Motor neuron (in vitro differentiated cells): ENCODE measurements at regions not wholly inside any gene's neighbourhood (a gene's known extent, or its start where the extent isn't known, plus 50 kb on each side); places are given as distances from the start of the nearest gene placed in this dataset.
A peak's percentile ranks its signal among the peaks of the same experiment; 100 is the strongest.

Experiments
- ATAC-seq, 8 experiments: fragments of 200-7000 bp; cut with Tn5 transposase; replicated peaks in 6 of 8; 2 replicates each; pipeline ENCODE4 v1.8.0; 2021; ENCODE audit warnings: mild to moderate bottlenecking in 8 of 8, moderate library complexity in 8 of 8
- H3K27ac ChIP-seq, 2 donors: fragments of 250-450 bp; sonication (Bioruptor Pico); 2 replicates each; pipeline ENCODE4 v1.9.0; 2021; ENCODE audit warnings: antibody characterized with exemption in 2 of 2, mild to moderate bottlenecking in 2 of 2, moderate library complexity in 1 of 2
- H3K4me1 ChIP-seq, 2 donors: fragments of 250-450 bp; sonication (Bioruptor Pico); replicated peaks in 1 of 2; 2 replicates each; pipeline ENCODE4 v1.6.1; 2021; ENCODE audit warnings: antibody characterized with exemption in 2 of 2, mild to moderate bottlenecking in 2 of 2, moderate library complexity in 1 of 2
- H3K4me3 ChIP-seq, 5 donors: fragments of 250-450 bp; sonication (Bioruptor Pico); 2 replicates each; pipeline ENCODE4 v1.9.0; 2021; ENCODE audit warnings: antibody characterized with exemption in 5 of 5, mild to moderate bottlenecking in 5 of 5, moderate library complexity in 4 of 5
- WGBS, 10 experiments: fragments of 450-650 bp; shearing (Covaris generic); methylation state at CpG; one replicate each; pipeline ENCODE4 v1.0.0; 2022; 5-methylcytosine and 5-hydroxymethylcytosine counted together
- in situ Hi-C, 9 experiments: fragments of 400-800 bp; cut with MboI; loops; one replicate each; pipeline ENCODE4 v1.15.0; 2021; ENCODE audit warnings: low sequenced_read_pairs in 9 of 9, low pct_unique_long_range_greater_than_20kb in 2 of 9; ENCODE audit not compliant: unreplicated experiment in 9 of 9

- 0 to 100% (median 75%) methylated on average over 2 to 8 of the region's 11 CpGs; no CpG with 5 or more reads in 1 of the 10 experiments for WGBS, 10 experiments
These were observed 287.1 kb upstream of the SRRM4 start for GRCh38 chr12:118694128-118694775.

DNA sequence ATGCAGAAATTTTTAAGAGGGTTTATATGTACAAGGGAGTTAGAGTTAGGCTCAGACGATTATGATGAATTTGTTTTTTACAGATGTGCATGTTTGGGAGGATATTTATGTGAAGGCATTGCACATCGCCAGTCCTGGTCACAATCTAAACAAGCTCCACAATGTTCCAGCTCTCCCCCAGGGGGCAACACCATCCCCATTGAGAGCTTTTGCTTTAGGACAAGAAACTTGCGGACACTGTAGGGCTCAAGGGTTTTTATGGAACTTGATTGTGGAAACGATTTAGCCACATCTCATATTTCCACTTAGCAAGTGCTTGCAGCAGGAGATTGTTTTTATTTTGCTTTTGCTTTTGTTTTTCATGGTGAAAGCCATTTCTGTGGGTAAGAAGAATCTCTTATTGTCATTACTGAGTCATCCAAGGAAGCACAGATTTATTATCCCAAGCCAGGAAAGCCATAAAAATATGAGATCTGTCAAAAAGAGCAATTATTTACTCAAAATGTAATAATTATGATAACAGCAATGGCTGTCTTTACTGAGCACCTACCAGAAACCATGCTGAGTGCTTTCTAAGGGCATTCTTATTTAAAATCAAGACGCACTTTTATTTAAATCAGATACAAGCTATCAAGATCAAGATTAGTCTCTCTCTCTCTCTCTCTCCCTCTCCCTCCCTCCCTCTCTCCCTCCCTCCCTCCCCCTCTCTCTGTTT is 276.7 kb upstream of the SRRM4 start:
- H3K4me3 ChIP-seq = no peak overlapping the region
- peaks cover 3% of the 10 kb centered on the region in 2 donors for H3K4me1 ChIP-seq
- 0 to 87% (median 50%) methylated on average over 2 to 5 of the region's 5 CpGs; no CpG with 5 or more reads in 2 of the 10 experiments for WGBS, 10 experiments
- ATAC-seq = peak in 5 of 8 experiments; percentile 39 to 71 (median 61)
- no peak overlapping the region for H3K27ac ChIP-seq
- in situ Hi-C loops = no loop called here

More at GRCh38 chr12:118694128-118694775, 287.1 kb upstream of the SRRM4 start:
- Histone ChIP-seq H3K27ac (no peak overlapping the region), H3K4me3 (no peak overlapping the region), H3K4me1 (peaks cover 7% of the 10 kb centered on the region in 2 donors)
- no peak for ATAC-seq
- in situ Hi-C loops = no loop called here

DNA sequence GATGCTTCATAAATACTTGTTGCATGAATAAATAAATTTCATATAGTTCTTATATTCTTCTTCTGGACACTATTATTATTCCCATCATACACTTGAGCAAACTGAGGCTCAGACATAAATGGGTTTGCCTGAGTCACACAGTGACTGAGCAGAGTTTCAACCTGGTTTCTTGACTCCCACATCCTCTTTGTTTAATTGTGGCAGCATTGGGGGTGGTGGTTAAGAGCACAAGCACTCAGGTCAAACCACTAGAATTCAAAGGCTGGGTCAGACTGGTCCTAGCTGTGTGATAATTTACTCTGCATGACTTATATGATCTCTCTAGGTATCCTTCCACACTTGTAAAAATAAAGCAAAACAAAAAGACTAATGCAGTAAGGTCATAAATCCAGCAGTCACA is 274.9 kb upstream of the SRRM4 start:
- H3K4me3 ChIP-seq = no peak overlapping the region
- no peak overlapping the region for H3K27ac ChIP-seq
- in situ Hi-C loops = no loop called here
- ATAC-seq = no peak
- H3K4me1 ChIP-seq = peaks cover 3% of the 10 kb centered on the region in 2 donors

GRCh38 chr12:118709946-118710345 is 271.4 kb upstream of the SRRM4 start:
- H3K4me3 ChIP-seq = no peak overlapping the region
- H3K4me1 ChIP-seq = peaks cover 3 to 6% of the 10 kb centered on the region in 2 donors
- WGBS, 10 experiments = 0 to 86% (median 0%) methylated on average over 1 to 2 of the region's 2 CpGs; no CpG with 5 or more reads in 5 of the 10 experiments
- in situ Hi-C loops = no loop called here
- no peak overlapping the region for H3K27ac ChIP-seq
- ATAC-seq = no peak

DNA sequence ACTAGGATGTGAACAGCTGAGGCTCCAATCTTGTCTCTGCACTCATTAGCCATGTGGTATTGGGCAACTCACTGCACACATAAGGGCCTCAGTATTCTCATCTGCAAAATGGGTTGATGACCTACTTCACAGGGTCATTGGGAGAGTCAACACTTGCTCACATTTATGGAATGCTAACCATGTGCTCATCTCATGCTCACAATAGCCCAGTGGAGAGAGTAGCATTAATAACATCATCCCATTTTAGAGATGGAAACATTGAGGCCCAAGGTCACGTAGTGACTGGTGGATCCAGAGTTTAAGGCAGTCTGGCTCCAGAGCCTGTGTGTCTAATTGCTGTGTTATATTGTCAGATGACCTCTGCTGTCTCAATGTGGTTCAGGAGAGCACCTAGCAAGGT is 270.2 kb upstream of the SRRM4 start:
- H3K4me3 ChIP-seq = no peak overlapping the region
- no peak overlapping the region for H3K27ac ChIP-seq
- WGBS, 10 experiments = 20 to 100% (median 83%) methylated on average over 1 of the region's 1 CpG; no CpG with 5 or more reads in 7 of the 10 experiments
- H3K4me1 ChIP-seq = peaks cover 3 to 6% of the 10 kb centered on the region in 2 donors
- ATAC-seq = no peak
- in situ Hi-C loops = no loop called here

GRCh38 chr12:118714051-118714460 is 267.3 kb upstream of the SRRM4 start:
- in situ Hi-C loops = no loop called here
- WGBS, 10 experiments = 0 to 86% (median 33%) methylated on average over 1 to 4 of the region's 5 CpGs; no CpG with 5 or more reads in 1 of the 10 experiments
- Histone ChIP-seq H3K4me3 (no peak overlapping the region), H3K4me1 (peaks cover 3 to 6% of the 10 kb centered on the region in 2 donors), H3K27ac (no peak overlapping the region)
- peak in 6 of 8 experiments; percentile 33 to 79 (median 50) for ATAC-seq

- in situ Hi-C loops = no loop called here
- no peak overlapping the region for H3K4me3 ChIP-seq
- H3K4me1 ChIP-seq = peaks cover 3 to 6% of the 10 kb centered on the region in 2 donors
- 0 to 100% (median 33%) methylated on average over 1 to 4 of the region's 4 CpGs; no CpG with 5 or more reads in 2 of the 10 experiments for WGBS, 10 experiments
- no peak overlapping the region for H3K27ac ChIP-seq
- ATAC-seq = no peak
These were observed 266.8 kb upstream of the SRRM4 start for GRCh38 chr12:118714500-118714899.

GRCh38 chr12:118715647-118716046 is 265.7 kb upstream of the SRRM4 start:
- WGBS, 10 experiments = 0 to 100% (median 88%) methylated on average over 1 to 2 of the region's 2 CpGs; no CpG with 5 or more reads in 7 of the 10 experiments
- Histone ChIP-seq H3K4me3 (no peak overlapping the region), H3K4me1 (peaks cover 3 to 6% of the 10 kb centered on the region in 2 donors), H3K27ac (no peak overlapping the region)
- in situ Hi-C loops = no loop called here
- no peak for ATAC-seq

- Histone ChIP-seq H3K4me1 (peaks cover 0 to 6% of the 10 kb centered on the region in 2 donors), H3K4me3 (no peak overlapping the region), H3K27ac (no peak overlapping the region)
- in situ Hi-C loops = no loop called here
- ATAC-seq = no peak
- WGBS, 10 experiments = 2 to 92% (median 71%) methylated on average over 3 to 9 of the region's 11 CpGs
These were observed 254.0 kb upstream of the SRRM4 start for GRCh38 chr12:118727196-118727978.

GRCh38 chr12:118727979-118728366 is 253.4 kb upstream of the SRRM4 start:
- Histone ChIP-seq H3K27ac (no peak overlapping the region), H3K4me1 (peaks cover 0 to 6% of the 10 kb centered on the region in 2 donors), H3K4me3 (no peak overlapping the region)
- in situ Hi-C loops = no loop called here
- peak in 1 of 8 experiments; percentile 83 for ATAC-seq
- WGBS, 10 experiments = 13 to 100% (median 55%) methylated on average over 1 to 3 of the region's 3 CpGs

DNA sequence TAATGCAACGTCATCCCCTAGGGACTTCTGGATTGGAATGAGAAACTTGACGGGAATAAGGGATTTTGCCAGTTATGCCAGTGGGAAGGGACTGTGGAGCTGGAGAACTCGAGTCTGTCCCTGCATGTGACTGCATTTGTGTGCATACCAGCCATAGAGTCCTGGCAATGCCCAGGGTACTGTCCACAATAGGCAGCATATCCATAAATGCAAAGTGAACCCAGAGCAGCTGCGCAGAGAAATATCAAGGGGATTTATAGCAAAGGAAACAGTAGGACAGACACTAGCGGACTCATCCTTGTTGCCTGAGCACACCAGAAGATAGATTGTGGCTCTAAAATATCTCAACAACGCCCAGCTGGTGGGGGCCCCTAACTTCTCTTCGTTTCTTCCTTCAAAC is 247.1 kb upstream of the SRRM4 start:
- Histone ChIP-seq H3K4me1 (peaks cover 7 to 12% of the 10 kb centered on the region in 2 donors), H3K4me3 (no peak overlapping the region), H3K27ac (no peak overlapping the region)
- in situ Hi-C loops = no loop called here
- peak in 5 of 8 experiments; percentile 39 to 95 (median 65) for ATAC-seq
- WGBS, 10 experiments = 0 to 80% (median 29%) methylated on average over 1 to 6 of the region's 7 CpGs; no CpG with 5 or more reads in 2 of the 10 experiments

DNA sequence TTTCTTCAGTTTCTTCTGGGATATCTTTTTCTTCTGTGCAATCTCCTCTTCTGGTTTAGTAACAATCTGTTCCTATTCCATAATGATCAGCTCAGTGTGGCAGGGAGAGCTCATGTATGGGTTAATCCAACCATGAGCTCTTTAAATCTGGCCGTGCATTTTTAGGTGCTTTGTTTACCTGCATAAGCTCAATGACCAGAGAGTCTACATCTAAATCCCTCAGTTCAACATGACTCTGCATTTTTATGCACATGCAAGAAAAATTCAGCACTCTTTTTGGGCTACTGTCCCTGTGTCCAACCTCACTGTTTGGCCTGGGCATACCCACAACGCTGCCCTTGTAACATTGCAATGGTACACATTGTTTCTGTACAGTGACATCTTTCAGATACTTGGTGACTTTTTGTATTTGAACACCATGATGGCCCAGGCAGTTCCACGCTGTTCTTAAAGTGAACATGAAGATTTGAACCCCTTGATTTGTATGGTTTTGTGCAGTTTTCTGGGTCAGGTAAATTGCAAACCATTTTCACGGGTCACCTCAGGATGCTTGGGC is 243.3 kb upstream of the SRRM4 start:
- in situ Hi-C loops = no loop called here
- ATAC-seq = no peak
- Histone ChIP-seq H3K4me1 (peaks cover 17 to 22% of the 10 kb centered on the region in 2 donors), H3K4me3 (no peak overlapping the region), H3K27ac (no peak overlapping the region)
- 0 to 100% (median 76%) methylated on average over 2 to 4 of the region's 4 CpGs; no CpG with 5 or more reads in 2 of the 10 experiments for WGBS, 10 experiments

DNA sequence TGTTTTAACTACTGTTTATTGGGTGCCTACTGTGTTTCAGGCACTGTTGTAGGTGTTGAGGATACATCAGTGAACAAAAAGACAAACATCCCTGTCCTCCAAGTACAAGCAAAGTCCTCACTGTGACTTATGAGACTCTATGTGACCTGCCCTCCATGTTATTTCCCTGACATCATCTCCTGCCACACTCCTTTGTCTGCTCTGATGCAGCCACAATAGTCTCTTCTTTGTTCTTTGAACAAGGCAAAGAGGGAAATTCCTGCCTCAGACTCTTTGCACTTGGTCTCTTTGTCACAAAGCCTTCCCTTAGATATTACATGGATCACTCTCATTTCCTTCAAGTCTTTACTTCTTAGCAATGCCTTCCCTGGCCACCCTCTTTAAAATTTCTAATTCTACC is 240.1 kb upstream of the SRRM4 start:
- peaks cover 10 to 13% of the 10 kb centered on the region in 2 donors for H3K4me1 ChIP-seq
- in situ Hi-C loops = no loop called here
- H3K27ac ChIP-seq = peak overlapping the region in 1 of 2 donors; percentile 69
- H3K4me3 ChIP-seq = no peak overlapping the region
- peak in 5 of 8 experiments; percentile 66 to 87 (median 77) for ATAC-seq
